Psoas muscle (tissue), 7 donors: ENCODE measurements at regions not wholly inside any gene's neighbourhood (a gene's known extent, or its start where the extent isn't known, plus 50 kb on each side); places are given as distances from the start of the nearest gene placed in this dataset.
"Not testable (repeated sequence)": the region's sequence is repeated elsewhere in the genome, so short reads cannot be mapped to it uniquely, and the experiment has no call there.

Experiments
- ATAC-seq, 4 donors: fragments of 200-7000 bp; cut with Tn5 transposase; one replicate each; pipeline ENCODE4 v1.9.1; 2020; ENCODE audit warnings: moderate library complexity in 3 of 4, mild to moderate bottlenecking in 2 of 4
- DNase-seq, 2 donors: peaks; one replicate each; pipeline ENCODE4 v3.0.0-alpha.2; 2020
- H3K27ac ChIP-seq: fragments of 200-600 bp; one replicate; pipeline ENCODE4 v1.8.0; 2022
- H3K27me3 ChIP-seq, 3 donors: fragments of 200-600 bp in 1 of 3; one replicate each; pipeline versions ENCODE4 v1.6.1 to v1.8.0; 2013 to 2022; ENCODE audit warnings: low read length in 2 of 3, mild to moderate bottlenecking in 2 of 3, moderate library complexity in 1 of 3; ENCODE audit not compliant: insufficient read depth in 3 of 3
- H3K36me3 ChIP-seq, 2 donors: fragments of 200-600 bp in 1 of 2; one replicate each; pipeline versions ENCODE4 v1.6.1 to v1.8.0; 2013 to 2022; ENCODE audit warnings: low read depth in 1 of 2, mild to moderate bottlenecking in 1 of 2, moderate library complexity in 1 of 2; ENCODE audit not compliant: insufficient read depth in 1 of 2
- H3K4me1 ChIP-seq: fragments of 200-600 bp; one replicate; pipeline ENCODE4 v1.8.0; 2022
- H3K4me3 ChIP-seq: fragments of 200-600 bp; one replicate; pipeline ENCODE4 v1.8.0; 2022; ENCODE audit warnings: mild to moderate bottlenecking
- H3K9me3 ChIP-seq: fragments of 200-600 bp; one replicate; pipeline ENCODE4 v1.8.0; 2022
- CTCF ChIP-seq: fragments of 200-600 bp; IDR thresholded peaks from one replicate; pipeline ENCODE4 v1.8.0; 2022; ENCODE audit warnings: antibody characterized with exemption
- WGBS, 3 donors: extraction: QIAGEN DNeasy Blood & Tissue Kit; methylation state at CpG; one replicate each; pipeline versions ENCODE4 v1.1.6 to v1.1.7; 2013; 5-methylcytosine and 5-hydroxymethylcytosine counted together
- intact Hi-C, 2 donors: fragments of 100-400 bp; cut with DNase I; formaldehyde crosslinking; loops; one replicate each; pipeline versions ENCODE4 v1.11.0 to v1.14.2; 2022
- donor health status: healthy with polysubstance abuse.
- donor health status: DM: no; HTN: no; CAD: no; lungs with moderate emphysema.
- donor health status: Bipolar disorder and iron deficiency.
- donor health status: healthy.
- donor health status: DM: yes; HTN: yes; CAD: no.
- donor health status: DM: no; HTN: no; CAD: no.
- donor health status: DM: yes; HTN: yes; CAD: no.

- Histone ChIP-seq H3K4me3 (no peak overlapping the region), H3K36me3 (no peaks in the 10 kb centered on the region), H3K9me3 (no peaks in the 10 kb centered on the region), H3K27ac (no peak overlapping the region), H3K4me1 (no peaks in the 10 kb centered on the region), H3K27me3 (peaks cover 0 to 27% (median 3%) of the 10 kb centered on the region in 3 donors)
- ATAC-seq (no peak), DNase-seq (no peak)
- 72 to 77% (median 77%) methylated on average over 8 of the region's 8 CpGs for WGBS, 3 donors
- TF ChIP-seq CTCF: no peak
- intact Hi-C loops: no loop called here
Measured at GRCh38 chr11:44366741-44367140, 56.8 kb upstream of the ALX4 start.

GRCh38 chr11:44367452-44367851, 57.5 kb upstream of the ALX4 start:
- WGBS, 3 donors: 93 to 100% (median 98%) methylated on average over 1 of the region's 1 CpG
- intact Hi-C loops: no loop called here
- TF ChIP-seq CTCF: no peak
- Histone ChIP-seq H3K36me3 (no peaks in the 10 kb centered on the region), H3K4me3 (no peak overlapping the region), H3K27ac (no peak overlapping the region), H3K9me3 (no peaks in the 10 kb centered on the region), H3K27me3 (peaks cover 0 to 20% (median 3%) of the 10 kb centered on the region in 3 donors), H3K4me1 (no peaks in the 10 kb centered on the region)
- DNase-seq (no peak), ATAC-seq (no peak)

GRCh38 chr11:44368886-44369285, 58.9 kb upstream of the ALX4 start:
- H3K27me3 ChIP-seq: peaks cover 0 to 7% (median 3%) of the 10 kb centered on the region in 3 donors
- no peaks in the 10 kb centered on the region for H3K4me1 ChIP-seq
- intact Hi-C loops: no loop called here
- ATAC-seq (no peak), DNase-seq (no peak)
- no peak for TF ChIP-seq CTCF
- no peaks in the 10 kb centered on the region for H3K9me3 ChIP-seq
- WGBS, 3 donors: 80 to 93% (median 86%) methylated on average over 2 of the region's 2 CpGs
- no peak overlapping the region for H3K27ac ChIP-seq
- H3K36me3 ChIP-seq: no peaks in the 10 kb centered on the region
- no peak overlapping the region for H3K4me3 ChIP-seq

GRCh38 chr11:44371042-44371441, 61.1 kb upstream of the ALX4 start:
- intact Hi-C loops: not testable (repeated sequence)

GRCh38 chr11:44371706-44372105, 61.8 kb upstream of the ALX4 start:
- H3K4me3 ChIP-seq: no peak overlapping the region
- 95 to 97% (median 96%) methylated on average over 4 of the region's 4 CpGs for WGBS, 3 donors
- H3K36me3 ChIP-seq: no peaks in the 10 kb centered on the region
- ATAC-seq (no peak), DNase-seq (no peak)
- no peak overlapping the region for H3K27ac ChIP-seq
- no peak for TF ChIP-seq CTCF
- H3K9me3 ChIP-seq: no peaks in the 10 kb centered on the region
- intact Hi-C loops: no loop called here
- H3K4me1 ChIP-seq: no peaks in the 10 kb centered on the region
- no peaks in the 10 kb centered on the region for H3K27me3 ChIP-seq

More at GRCh38 chr11:44371042-44371441, 61.1 kb upstream of the ALX4 start:
- not testable (repeated sequence) for H3K27me3 ChIP-seq, H3K9me3 ChIP-seq, ATAC-seq, H3K36me3 ChIP-seq, DNase-seq, H3K4me1 ChIP-seq, H3K4me3 ChIP-seq, H3K27ac ChIP-seq
- 84 to 98% (median 91%) methylated on average over 1 of the region's 1 CpG for WGBS, 3 donors
